Stimulated activated naive CD8-positive, alpha-beta T cell treated with anti-CD3 and anti-CD28 coated beads, Interleukin-15, Interleukin-2, amounts not matched to agents 100 U/mL and 50 U/mL, for 24 hours (primary cell): ENCODE measurements at regions not wholly inside any gene's neighbourhood (a gene's known extent, or its start where the extent isn't known, plus 50 kb on each side); places are given as distances from the start of the nearest gene placed in this dataset.
"Not testable (repeated sequence)": the region's sequence is repeated elsewhere in the genome, so short reads cannot be mapped to it uniquely, and the experiment has no call there.

ENCODE experiments used
- ATAC-seq: fragments of 150-1000 bp; cut with Tn5 transposase; one replicate; pipeline ENCODE4 v1.10.0; 2021
- DNase-seq: peaks from one replicate; pipeline ENCODE4 v3.0.0; 2021

DNA sequence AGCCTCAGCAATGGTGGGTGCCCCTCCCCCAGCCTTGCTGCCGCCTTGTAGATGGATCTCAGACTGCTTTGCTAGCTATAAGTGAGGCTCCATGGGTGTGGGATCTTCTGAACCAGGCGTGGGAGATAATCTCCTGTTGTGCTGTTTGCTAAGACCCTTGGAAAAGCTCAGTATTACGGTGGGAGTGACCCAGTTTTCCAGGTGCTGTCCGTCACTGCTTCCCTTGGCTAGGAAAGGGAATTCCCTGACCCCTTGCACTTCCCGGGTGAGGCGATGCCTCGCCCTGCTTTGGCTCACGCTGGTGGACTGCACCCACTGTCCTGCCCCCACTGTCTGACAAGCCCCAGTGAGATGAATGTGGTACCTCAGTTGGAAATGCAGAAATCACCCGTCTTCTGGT is 411.2 kb downstream of the RAB38 start:
- ATAC-seq, DNase-seq: not testable (repeated sequence)

DNA sequence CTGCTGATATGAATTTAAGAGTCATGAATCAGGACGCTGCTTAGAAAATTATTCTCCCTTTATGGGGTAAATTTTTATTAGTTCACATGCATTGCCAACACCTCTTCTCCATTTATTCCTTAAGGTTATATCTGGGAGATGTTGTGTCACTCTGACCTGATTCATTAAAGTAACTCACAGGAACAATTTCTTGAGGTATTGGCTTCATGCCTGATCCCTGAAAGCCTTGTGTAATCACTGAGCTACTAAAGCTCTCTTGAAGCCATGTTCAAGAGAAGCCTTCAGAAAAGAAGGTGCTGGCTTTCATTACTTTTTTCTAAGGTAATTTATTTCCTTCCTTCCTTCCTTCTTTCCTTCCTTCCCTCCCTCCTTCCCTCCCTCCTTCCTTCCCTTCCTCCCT is 420.6 kb downstream of the RAB38 start:
- no peak for ATAC-seq
- no peak for DNase-seq

DNA sequence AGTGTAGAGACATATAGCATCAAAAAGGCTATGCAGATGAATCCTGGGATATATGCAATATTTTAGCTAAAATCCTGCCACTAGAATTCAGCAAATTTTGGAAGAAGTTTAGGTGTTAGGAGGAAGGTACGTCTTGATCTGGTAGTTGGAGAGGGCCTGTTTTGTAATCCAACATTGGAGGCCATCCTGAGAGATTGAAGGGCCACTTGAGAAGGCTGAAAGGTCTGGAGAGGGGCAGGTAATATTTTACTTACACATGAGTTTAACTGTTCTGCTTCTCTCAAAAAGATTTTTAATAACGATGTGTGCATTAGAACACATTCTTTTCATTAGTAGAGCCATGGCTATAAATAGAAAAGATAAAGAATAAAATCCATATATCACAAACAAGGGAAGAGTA is 422.1 kb downstream of the RAB38 start:
- ATAC-seq: no peak
- no peak for DNase-seq

DNA sequence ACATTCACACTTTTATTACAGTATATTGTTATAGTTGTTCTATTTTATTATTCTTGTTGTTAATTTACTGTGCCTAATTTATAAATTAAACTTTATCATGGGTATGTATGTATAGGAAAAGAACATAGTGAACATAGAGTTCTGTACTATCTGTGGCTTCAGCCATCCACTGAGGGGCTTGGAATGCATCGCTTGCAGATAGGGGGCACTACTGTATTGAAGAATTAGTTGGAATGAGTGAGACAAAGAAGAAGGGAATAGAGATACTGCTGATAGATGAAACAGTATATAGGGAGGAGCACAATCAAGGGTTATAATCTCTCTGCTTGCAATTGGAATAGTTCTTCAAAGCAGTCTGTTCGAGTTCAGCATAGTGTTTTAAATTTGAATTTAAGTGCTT is 432.2 kb downstream of the RAB38 start:
- no peak for ATAC-seq
- DNase-seq: no peak

DNA sequence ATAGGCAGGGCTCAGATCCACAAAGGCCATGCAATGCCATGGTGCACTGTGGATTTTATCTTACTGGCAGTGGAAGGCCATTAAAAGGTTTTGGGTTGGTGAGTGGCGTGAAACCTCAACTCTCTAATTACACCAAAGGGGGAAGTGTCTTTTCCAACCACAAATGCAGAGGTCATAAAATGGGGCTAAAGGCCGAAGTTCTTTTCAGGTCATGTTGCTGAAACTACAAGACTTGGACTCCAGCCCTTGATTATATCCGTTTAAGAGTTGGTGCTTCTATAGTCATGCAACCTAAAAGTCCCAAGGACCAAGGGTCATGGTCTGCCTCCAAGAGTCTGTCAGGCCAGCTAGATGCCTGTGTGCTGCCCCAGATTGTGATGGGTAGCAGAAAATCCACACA is 434.3 kb downstream of the RAB38 start:
- DNase-seq (no peak), ATAC-seq (no peak)

DNA sequence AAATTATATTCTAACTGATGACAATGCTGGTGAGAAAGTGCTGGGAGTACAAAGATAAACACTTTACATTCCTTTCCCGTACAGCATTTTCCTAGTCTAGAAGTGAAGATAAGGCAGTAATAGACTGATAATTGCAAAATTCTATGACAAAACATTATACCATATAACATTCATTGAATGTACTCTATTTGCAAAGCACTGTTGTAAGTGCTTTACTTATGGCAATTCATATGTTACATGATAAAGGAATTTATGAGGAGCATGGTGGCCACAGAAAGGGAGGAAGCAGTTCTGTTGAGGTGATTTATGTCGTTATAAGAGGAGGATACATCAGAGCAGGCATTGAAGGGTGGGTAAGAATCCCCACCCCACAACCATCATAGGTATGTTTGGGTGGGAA is 434.8 kb downstream of the RAB38 start:
- DNase-seq: no peak

DNA sequence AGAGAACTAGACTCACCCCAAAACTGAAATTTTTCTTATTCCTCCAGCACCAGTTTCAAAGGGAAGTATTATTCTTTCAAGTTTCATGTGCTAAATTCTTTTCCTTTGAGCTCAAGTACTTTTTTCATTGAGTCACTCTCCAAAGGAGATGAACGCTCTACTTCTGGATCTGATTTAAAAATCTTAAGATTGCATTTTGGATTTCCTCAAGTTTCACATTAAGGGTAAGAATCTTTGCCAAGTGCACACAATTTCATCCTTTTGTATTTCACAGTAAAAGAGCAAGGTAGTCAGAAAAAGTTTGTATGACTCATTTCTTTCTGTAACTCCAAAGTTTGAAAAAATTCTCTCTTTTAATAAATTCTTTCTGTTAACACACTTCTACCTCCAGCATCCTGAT is 435.5 kb downstream of the RAB38 start:
- no peak for ATAC-seq
- no peak for DNase-seq

More for the DNA sequence above, 434.8 kb downstream of the RAB38 start:
- ATAC-seq: no peak

DNA sequence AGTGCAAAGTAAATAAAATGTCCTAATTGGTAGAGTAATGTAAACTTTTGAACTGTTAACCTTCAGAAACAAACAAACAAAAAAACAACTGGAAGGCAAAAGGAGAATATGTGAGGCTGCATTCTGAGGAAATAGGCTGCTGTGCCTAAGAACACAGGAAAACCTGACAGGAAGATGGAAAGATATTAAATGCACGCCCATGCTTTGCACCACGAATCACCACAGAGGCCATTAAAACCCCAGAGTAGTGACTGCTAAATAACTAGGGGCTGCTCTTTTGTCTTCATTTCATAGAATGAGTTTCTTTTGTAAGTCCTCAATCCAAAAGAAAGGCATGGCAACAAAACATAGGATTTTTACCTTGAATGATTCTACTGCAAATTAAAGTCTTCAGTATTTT is 436.0 kb downstream of the RAB38 start:
- no peak for ATAC-seq
- no peak for DNase-seq

DNA sequence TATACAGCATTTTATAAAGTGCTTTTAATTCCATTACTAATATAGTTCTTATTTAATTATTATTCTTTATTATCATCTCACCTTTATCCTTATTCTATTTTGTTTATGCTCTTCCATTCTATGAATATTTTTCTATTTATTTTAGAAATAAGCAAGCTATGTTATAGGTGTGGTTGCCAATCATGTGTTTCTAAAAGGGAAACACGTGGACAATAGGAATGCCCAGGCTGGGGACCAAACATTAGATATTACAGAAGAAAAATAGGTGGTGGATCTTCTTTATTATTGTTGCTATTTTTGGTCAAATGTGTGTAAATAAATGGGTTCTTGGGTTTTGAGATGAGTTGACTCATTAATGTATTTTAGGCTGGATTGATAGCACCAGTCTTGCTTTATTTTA is 438.3 kb downstream of the RAB38 start:
- DNase-seq (no peak), ATAC-seq (no peak)

DNA sequence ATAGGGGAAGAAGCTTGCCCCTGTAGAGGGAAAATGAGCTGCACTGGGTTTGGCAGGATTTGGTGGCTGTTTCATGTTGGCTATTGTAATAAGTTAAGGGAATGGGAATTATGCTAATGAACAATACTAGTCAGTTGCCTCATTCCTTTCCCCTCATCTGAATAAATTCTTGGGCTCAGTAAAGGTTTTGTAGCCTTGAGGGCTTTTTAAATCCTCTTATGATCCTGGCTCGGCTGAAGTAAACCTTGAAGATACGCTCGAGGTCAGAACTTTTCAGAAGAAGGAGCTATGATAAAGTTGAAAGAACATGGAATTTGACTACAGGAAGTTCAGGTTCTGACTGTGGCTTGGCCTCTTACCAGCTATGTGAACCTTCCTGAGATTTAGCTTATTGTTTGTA is 448.7 kb downstream of the RAB38 start:
- ATAC-seq: no peak
- no peak for DNase-seq

DNA sequence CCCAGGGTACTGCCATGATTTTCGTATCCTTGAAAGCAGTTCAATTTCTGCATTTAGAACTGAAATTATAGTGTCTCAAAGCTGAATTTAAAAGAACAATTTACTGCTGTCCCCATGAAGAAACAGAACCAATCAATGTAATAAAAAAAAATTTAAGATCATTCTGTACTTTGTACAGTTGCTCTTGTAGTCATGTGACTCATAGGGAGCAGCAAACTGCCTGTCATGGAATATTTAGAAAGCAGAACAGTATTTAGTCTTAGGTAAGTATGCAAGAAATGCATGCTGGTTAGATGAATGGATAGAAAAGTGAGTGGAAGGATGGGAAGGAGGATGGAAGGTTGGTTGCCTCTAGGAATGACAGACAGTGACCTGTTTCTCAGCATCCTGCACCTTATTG is 450.9 kb downstream of the RAB38 start:
- no peak for DNase-seq
- ATAC-seq: no peak

DNA sequence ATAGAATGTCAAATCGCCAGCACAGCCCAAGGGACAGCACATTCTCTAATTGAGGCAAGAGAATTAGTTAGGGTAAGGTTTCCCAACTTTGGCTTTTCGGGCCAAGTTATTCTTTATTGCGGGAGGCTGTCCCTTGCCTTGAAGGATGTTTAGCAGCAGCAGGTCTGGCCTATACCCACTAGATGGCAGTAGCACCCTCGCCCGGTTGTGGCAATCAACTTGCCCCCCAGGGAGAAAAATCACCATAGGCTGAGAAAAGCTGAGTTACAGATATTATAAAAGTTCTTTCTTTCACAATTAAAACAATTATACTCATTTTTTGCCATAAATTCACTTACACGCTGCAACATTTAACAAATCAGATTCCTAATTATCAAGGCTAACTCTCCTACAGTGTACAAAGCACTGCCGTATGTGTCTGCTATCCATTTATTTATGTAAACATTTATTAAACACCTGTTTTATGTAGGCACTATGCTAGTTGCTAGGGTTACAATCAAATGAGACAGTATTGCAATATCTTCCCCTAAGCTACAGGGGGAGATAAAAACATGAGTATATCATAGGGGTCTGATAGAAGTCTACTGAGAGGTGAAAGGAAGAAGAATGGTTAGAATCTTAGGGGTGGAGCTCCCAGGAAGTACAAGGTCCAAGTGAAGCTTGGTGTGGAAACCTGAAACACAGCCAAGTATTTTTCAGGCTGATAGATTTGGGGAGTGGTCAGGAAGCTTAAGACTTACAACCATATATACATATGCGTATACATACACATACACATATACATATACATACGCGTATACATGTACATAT is 452.3 kb downstream of the RAB38 start:
- peak; percentile 5 for DNase-seq
- ATAC-seq: no peak

DNA sequence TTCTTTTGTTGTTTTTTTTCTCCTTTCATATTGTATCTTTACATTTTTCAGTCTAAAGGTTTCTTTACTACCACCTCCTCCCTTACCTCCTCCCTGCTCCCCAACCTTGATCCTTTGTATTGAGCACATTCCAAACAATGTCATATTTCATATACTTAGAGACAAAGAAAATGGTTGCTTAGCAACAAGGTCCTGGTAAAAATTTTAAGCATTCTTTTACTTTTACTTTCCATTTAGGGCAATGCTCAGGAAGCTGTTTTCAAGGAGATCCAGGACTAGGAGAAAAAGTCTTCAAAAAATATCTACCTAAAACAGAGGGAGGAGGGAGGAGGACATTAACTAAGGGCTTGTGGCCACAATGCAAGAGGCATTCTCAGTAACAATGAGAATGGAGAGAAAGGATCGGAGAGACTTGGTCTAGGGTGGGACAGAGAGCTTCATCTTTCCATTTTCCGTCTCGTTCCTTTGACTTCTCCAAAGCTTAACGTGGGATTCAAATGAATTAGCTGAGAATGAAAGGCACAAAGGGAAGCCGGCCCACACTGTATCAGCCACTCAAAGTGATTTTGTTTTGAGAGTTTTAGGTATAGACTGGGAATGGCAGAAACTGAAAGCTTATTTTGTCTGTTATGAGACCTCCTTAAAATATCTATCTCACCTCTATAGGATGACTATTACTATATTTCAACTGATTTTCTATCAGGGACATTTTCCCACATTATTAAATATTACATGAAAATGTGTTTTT is 455.7 kb downstream of the RAB38 start:
- no peak for DNase-seq
- ATAC-seq: no peak

DNA sequence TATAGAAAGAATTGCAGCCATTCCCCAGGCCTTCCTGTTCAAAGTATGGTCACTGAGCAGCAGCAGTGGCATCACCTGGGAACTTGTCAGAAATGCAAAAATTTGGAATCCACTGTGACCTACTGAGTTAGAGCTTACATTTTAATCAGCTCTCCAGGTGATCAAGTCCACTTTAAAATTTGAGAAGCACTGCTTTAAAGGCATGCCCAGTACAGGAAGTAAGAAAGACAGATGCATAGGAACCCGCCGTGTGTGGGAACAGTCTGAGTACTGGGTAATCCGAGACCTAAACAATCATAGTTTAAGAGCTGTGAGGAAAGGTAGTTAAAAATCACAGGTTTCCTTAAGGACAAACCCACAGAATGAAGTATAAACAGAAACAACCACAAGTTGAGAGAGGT is 462.4 kb downstream of the RAB38 start:
- no peak for ATAC-seq
- DNase-seq: no peak

DNA sequence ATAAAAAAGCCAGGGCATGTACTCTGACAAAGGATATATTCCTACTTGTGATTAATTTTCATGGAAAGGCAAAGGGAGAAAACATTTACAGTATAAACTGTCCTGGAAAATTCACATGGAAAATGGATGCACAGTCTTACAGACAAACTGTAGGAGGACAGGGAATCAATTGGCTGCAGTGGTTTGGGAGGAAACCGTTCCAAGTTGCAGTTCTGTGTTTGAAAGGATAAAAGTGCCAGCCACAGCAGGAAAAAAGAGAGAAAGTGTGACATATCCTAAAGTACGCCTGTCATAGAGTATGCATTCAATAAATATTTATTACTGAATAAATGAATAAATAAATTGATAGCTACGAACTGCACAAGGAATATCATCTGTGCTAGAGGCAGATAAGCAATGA is 462.9 kb downstream of the RAB38 start:
- ATAC-seq: no peak
- DNase-seq: no peak

DNA sequence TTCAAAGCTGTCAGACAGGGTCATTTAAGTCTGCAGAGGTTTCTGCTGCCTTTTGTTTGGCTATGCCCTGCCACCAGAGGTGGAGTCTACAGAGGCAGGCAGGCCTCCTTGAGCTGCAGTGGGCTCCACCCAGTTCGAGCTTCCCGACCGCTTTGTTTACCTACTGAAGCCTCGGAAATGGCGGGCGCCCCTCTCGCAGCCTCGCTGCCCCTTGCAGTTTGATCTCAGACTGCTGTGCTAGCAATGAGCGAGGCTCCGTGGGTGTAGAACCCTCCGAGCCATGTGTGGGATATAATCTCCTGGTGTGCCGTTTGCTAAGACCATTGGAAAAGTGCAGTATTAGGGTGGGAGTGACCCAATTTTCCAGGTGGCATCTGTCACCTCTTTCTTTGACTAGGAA is 471.7 kb downstream of the RAB38 start:
- not testable (repeated sequence) for DNase-seq, ATAC-seq

DNA sequence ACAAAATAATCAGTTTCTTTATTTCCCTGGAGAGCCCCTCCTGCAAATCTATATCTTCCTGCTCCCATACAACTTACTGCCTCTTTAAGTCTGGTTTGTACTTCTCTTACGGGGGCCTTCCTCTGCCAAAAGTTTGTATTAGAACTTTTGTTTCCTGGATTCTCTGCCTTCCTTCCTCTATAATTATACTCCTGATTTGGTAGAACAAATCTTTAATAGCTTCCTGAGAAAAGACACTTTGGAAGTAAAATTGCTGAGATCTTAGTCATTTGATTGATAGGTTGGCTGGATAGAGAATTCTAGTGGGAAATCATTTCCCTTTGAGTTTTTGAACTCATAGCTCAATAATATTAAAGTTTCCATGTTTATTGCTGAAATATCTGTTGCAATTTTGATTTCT is 499.2 kb downstream of the RAB38 start:
- ATAC-seq: no peak
- DNase-seq: no peak

DNA sequence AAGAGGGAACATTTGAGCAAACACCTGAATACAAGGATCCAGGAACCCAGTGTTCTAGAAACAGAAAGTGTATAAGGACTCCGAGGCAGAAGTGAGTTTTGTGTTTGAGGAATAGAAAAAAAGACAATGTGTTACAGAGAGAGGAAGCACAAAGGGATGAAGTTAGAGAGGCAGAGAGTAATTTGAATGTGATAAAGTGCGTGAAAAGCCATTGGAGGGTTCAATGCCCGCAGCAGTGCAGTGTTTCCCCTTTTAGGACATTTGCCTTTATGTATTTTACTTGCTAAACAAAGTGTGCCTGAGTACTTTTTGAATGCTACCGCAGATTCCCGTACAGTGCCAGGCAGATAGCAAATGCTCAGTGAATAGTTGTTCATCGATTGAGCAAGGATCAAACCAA is 508.5 kb downstream of the RAB38 start:
- no peak for DNase-seq
- ATAC-seq: no peak

DNA sequence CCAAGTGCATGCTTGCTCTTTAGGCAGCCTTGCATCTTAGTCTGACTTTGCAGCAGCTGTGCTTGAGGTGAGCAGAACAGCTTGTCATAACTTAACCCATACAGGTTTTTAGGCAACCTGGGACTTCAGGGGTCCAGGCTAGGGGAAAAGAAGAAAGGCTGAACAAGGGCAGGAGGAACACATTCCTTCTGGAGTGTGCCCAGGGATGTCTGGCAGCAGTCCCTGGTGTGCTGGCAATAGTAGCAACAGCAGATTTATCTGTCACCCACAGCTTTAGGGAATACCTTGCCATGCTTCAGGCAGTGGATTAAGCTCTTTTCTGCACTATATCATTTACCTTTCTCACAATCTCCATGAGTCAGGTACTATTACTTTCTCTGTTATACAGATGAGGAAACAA is 513.0 kb downstream of the RAB38 start:
- ATAC-seq: no peak
- no peak for DNase-seq

DNA sequence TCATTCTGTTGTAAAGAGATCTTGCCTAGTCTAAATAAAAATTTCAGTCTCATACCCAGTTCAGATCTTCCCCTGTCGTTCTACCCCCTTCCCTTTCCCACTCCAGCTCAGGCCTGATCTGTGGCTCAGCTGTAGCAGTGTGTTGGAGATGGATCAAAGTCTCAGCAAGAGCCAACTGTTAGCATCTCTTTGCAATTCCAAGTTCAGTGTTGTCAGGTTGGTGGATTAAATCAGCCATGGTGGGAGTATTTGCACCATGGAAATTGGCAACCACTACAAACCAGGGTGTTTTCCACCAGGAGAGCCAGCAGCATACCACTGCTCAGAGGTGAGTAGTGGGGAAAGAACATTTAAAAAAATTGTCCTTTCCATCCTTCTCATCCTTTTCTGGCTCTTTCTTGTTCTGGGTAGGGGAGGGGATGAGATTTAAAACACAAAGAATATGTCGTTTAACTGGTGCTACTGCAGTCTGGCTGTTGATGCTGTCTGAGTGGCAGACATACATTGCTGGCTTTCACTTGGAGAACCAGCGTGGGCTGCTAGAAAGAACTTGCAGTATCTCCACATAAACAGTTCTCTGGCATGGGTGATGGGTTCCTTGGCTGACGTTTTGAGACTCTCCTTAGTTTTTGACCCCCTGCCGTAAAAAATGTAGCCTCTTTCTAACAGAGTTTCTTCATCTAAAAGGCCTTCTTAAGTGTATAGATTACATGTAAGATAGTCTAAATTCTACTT is 514.1 kb downstream of the RAB38 start:
- no peak for ATAC-seq

DNA sequence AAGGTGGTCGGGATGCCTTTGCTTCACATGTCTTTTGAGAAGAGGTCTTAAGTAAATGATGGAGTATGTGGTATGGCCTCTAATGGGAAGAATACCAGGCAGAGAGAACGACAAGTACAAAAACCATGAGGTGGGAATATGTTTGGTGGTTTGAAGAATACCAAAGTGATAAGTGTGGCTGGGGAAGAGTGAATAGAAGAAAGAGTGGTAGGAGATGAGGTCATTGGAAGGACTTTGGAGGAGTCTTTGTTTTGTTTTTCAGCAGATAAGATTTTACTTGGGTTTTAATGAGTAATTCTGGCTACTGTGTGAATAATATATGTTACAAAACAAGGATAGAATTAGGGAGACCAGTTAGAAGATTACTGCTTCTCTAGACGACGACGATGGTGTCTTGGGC is 515.4 kb downstream of the RAB38 start:
- no peak for ATAC-seq
- no peak for DNase-seq

More for the DNA sequence above, 514.1 kb downstream of the RAB38 start:
- no peak for DNase-seq

DNA sequence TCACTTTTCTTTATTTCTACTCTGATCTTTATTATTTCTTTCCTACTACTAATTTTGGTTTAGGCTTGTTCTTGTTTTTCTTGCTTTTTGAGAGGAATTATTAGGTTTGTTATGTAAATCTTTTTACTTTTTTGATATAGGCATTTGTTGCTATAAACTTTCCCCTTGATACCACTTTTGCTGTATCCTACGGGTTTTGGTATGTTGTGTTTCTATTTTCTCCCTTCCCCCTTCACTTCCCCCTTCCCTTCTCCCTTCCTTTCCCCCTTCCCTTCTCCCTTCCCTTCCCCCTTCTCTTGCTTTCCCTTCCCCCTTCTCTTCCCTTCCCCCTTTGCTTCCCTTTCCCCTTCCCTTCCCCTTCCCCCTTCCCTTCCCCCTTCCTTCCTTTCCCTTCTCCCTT is 529.6 kb downstream of the RAB38 start:
- ATAC-seq: no peak
- DNase-seq: no peak

DNA sequence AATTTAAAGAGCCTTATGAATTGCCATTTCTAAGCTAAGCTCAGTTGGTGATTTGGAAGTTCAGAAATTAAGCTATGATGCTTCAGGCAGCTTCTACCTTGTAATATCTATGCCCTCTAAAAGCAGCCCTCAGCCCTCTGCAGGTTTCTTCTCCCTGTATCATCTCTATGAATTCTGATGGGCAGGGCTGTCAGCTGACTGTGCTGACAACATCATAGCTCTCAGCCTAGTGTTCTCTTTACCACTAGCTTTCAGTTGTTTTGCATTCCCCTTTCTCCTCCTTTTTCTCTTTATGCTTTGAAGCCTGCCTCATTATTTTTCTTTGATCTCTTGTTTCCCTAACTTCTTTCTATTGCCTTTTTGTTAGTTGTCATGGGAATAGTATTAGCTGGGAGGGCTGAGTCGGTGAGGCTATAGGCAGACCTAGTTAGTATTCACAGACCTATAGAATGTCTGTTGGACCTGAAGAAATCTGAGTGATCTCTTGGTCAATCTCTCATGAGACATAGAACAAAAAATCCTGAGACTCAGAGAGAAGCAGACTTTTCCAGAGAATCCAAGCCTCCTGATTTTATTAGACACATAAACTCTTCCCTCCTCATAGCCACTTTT is 535.4 kb downstream of the RAB38 start:
- no peak for ATAC-seq
- DNase-seq: no peak
